Endodermal cell (in vitro differentiated cells): ENCODE measurements at regions not wholly inside any gene's neighbourhood (a gene's known extent, or its start where the extent isn't known, plus 50 kb on each side); places are given as distances from the start of the nearest gene placed in this dataset.

Source experiments
- DNase-seq: peaks from one replicate; pipeline ENCODE4 v3.0.0-alpha.2; 2017
- H3K27ac ChIP-seq: 2 replicates; pipeline ENCODE4 v1.5.1; 2013; ENCODE audit warnings: mild to moderate bottlenecking, low read depth, low read length, moderate library complexity
- H3K27me3 ChIP-seq: 2 replicates; pipeline ENCODE4 v1.6.1; 2013; ENCODE audit warnings: mild to moderate bottlenecking, low read length, moderate library complexity; ENCODE audit not compliant: insufficient read depth, control insufficient read depth, poor library complexity, severe bottlenecking
- H3K36me3 ChIP-seq: 2 replicates; pipeline ENCODE4 v1.7.0; 2013; ENCODE audit warnings: mild to moderate bottlenecking, low read length, moderate library complexity; ENCODE audit not compliant: control insufficient read depth, insufficient read depth
- H3K4me1 ChIP-seq: one replicate; pipeline ENCODE4 v1.7.0; 2013; ENCODE audit warnings: low read length; ENCODE audit not compliant: control insufficient read depth, insufficient read depth
- H3K4me3 ChIP-seq: 2 replicates; pipeline ENCODE4 v1.5.1; 2013; ENCODE audit warnings: mild to moderate bottlenecking, low read length, moderate library complexity
- H3K9ac ChIP-seq: 2 replicates; pipeline ENCODE4 v1.6.1; 2013; ENCODE audit warnings: mild to moderate bottlenecking, low read length, moderate library complexity; ENCODE audit not compliant: poor library complexity, severe bottlenecking; ENCODE audit errors: extremely low read depth
- H3K9me3 ChIP-seq: 2 replicates; pipeline ENCODE4 v1.6.1; 2013; ENCODE audit warnings: mild to moderate bottlenecking, low read length, moderate library complexity; ENCODE audit not compliant: control insufficient read depth
- H3K27ac Mint-ChIP-seq: 2 replicates; pipeline ENCODE4 v1.8.0; 2020; ENCODE audit warnings: mixed read lengths
- H3K27me3 Mint-ChIP-seq: 2 replicates; pipeline ENCODE4 v1.8.0; 2021; ENCODE audit warnings: mild to moderate bottlenecking, mixed read lengths; ENCODE audit not compliant: insufficient read depth
- H3K36me3 Mint-ChIP-seq: 2 replicates; pipeline ENCODE4 v1.8.0; 2020; ENCODE audit warnings: low read depth, mixed read lengths
- H3K4me1 Mint-ChIP-seq: 2 replicates; pipeline ENCODE4 v1.8.0; 2020; ENCODE audit warnings: mixed read lengths
- H3K4me3 Mint-ChIP-seq: 2 replicates; pipeline ENCODE4 v1.8.0; 2020; ENCODE audit warnings: mild to moderate bottlenecking, moderate library complexity, mixed read lengths
- H3K9me3 Mint-ChIP-seq: 2 replicates; pipeline ENCODE4 v1.8.0; 2020; ENCODE audit warnings: mild to moderate bottlenecking, mixed read lengths
- CTCF ChIP-seq: fragments of 200-600 bp; sonication (generic); conservative IDR thresholded peaks from 2 replicates; pipeline ENCODE4 v1.5.0; 2021; ENCODE audit warnings: antibody characterized with exemption, mild to moderate bottlenecking
- WGBS, 2 experiments: methylation state at CpG; one replicate each; pipeline versions ENCODE4 v1.1.5 to v1.1.7; 2013; ENCODE audit warnings: missing lambda C conversion rate in 2 of 2, mixed read lengths in 1 of 2; ENCODE audit not compliant: insufficient coverage in 1 of 2, insufficient read length in 1 of 2; 5-methylcytosine and 5-hydroxymethylcytosine counted together

- H3K9me3 Mint-ChIP-seq, result no peaks in the 10 kb centered on the region
- peaks cover 8% of the 10 kb centered on the region for H3K27me3 Mint-ChIP-seq
- Histone ChIP-seq H3K4me1 (no peaks in the 10 kb centered on the region), H3K36me3 (no peaks in the 10 kb centered on the region), H3K9ac (no peak overlapping the region), H3K27ac (no peak overlapping the region), H3K9me3 (no peaks in the 10 kb centered on the region), H3K27me3 (no peaks in the 10 kb centered on the region), H3K4me3 (no peak overlapping the region)
- H3K4me3 Mint-ChIP-seq, result no peak overlapping the region
- 94 to 97% methylated on average over 4 of the region's 4 CpGs for WGBS, 2 experiments
- no peak overlapping the region for H3K27ac Mint-ChIP-seq
- peaks cover 14% of the 10 kb centered on the region for H3K4me1 Mint-ChIP-seq
- H3K36me3 Mint-ChIP-seq, result no peaks in the 10 kb centered on the region
- no peak for DNase-seq
- TF ChIP-seq CTCF, result no peak
Measured at GRCh38 chr1:43072314-43072713, 99.8 kb downstream of the EBNA1BP2 start.

GRCh38 chr1:43071241-43071640, 100.8 kb downstream of the EBNA1BP2 start:
- Mint-ChIP-seq H3K9me3 (no peaks in the 10 kb centered on the region), H3K36me3 (no peaks in the 10 kb centered on the region), H3K27ac (no peak overlapping the region), H3K4me1 (peaks cover 14% of the 10 kb centered on the region), H3K27me3 (peaks cover 13% of the 10 kb centered on the region), H3K4me3 (no peak overlapping the region)
- Histone ChIP-seq H3K36me3 (no peaks in the 10 kb centered on the region), H3K27ac (no peak overlapping the region), H3K9me3 (no peaks in the 10 kb centered on the region), H3K4me1 (no peaks in the 10 kb centered on the region), H3K27me3 (no peaks in the 10 kb centered on the region), H3K9ac (no peak overlapping the region), H3K4me3 (no peak overlapping the region)
- TF ChIP-seq CTCF, result no peak
- WGBS, 2 experiments, result 95 to 100% methylated on average over 1 to 2 of the region's 2 CpGs
- DNase-seq, result no peak

DNA sequence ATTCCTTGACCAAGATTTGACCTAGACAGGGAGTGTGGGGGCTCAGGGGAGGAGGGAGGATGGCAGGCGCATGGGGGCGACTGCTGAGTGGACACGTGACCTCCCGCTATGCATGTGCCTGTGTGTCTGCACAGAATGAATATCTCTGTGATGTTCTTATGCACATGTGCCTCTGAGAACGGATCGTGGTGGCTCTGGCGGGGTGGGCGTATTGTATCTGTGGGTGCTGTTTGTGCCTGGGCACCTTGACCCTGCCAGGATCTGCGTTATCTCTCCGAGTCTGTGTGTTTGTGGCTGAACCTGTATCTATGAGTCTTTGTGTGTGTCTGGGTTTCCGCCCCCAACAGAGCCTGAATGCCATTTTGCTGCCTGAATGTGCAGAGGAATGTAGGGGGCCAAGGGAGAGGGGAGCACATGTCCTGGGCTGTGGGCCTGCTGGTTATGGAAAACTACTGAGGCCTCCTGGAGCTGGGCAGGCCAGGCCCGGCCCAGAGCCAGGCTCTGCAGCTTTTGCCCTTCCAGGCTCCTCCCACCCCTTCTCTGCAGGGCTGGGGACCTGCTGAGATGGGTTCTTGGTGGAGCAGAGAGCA, 102.5 kb downstream of the EBNA1BP2 start:
- WGBS, 2 experiments, result 92 to 98% methylated on average over 8 to 12 of the region's 12 CpGs
- no peaks in the 10 kb centered on the region for H3K36me3 Mint-ChIP-seq
- H3K27ac ChIP-seq, result peak overlapping the region; percentile 30
- no peak for TF ChIP-seq CTCF
- no peak overlapping the region for H3K4me3 Mint-ChIP-seq
- no peaks in the 10 kb centered on the region for H3K36me3 ChIP-seq
- H3K4me1 Mint-ChIP-seq, result peaks cover 14% of the 10 kb centered on the region
- no peaks in the 10 kb centered on the region for H3K9me3 Mint-ChIP-seq
- H3K27me3 Mint-ChIP-seq, result peaks cover 13% of the 10 kb centered on the region
- DNase-seq, result peak; percentile 80
- no peaks in the 10 kb centered on the region for H3K9me3 ChIP-seq
- no peak overlapping the region for H3K4me3 ChIP-seq
- H3K27ac Mint-ChIP-seq, result peak overlapping the region; percentile 48
- no peaks in the 10 kb centered on the region for H3K27me3 ChIP-seq
- H3K9ac ChIP-seq, result no peak overlapping the region
- no peaks in the 10 kb centered on the region for H3K4me1 ChIP-seq
